Endothelial cell of umbilical vein (primary cell): ENCODE measurements at regions not wholly inside any gene's neighbourhood (a gene's known extent, or its start where the extent isn't known, plus 50 kb on each side); places are given as distances from the start of the nearest gene placed in this dataset.
"Not testable (repeated sequence)": the region's sequence is repeated elsewhere in the genome, so short reads cannot be mapped to it uniquely, and the experiment has no call there.

ENCODE experiments used
- BruUV-seq: library from RNA; stranded (reverse); fragments of 400-500 nt; replicated peaks from 2 replicates; lab custom pipeline; 2021; lab: Mats Ljungman, UMichigan
- CTCF ChIA-PET: fragments of 300-600, 350-600 bp; sonication (Branson Sonifier 250); formaldehyde crosslinking; loops from one replicate; lab custom pipeline; 2021; ENCODE audit warnings: antibody characterized with exemption, inconsistent platforms; lab: Charles Lee
- POLR2A ChIA-PET: fragments of 300-600, 350-600 bp; sonication (Branson Sonifier 250); formaldehyde crosslinking; loops from one replicate; lab custom pipeline; 2021; ENCODE audit warnings: antibody characterized with exemption, inconsistent platforms; lab: Charles Lee
- DNase-seq: peaks from one replicate; pipeline ENCODE4 v3.0.0-alpha.2; 2011; ENCODE audit warnings: low read depth, low spot score
- FAIRE-seq: peaks from 2 replicates; lab custom pipeline; 2011; peaks lifted over from hg19 to GRCh38; lab: Jason Lieb, UNC
- H2AFZ ChIP-seq: 2 replicates; pipeline ENCODE4 v1.6.0; 2012; ENCODE audit warnings: low read depth, low read length, control low read depth, inconsistent platforms
- H3K27ac ChIP-seq: 2 replicates; pipeline ENCODE4 v1.5.1; 2011; ENCODE audit warnings: low read depth, mild to moderate bottlenecking, control low read depth, low read length, moderate library complexity; ENCODE audit not compliant: insufficient read depth
- H3K27me3 ChIP-seq, 2 experiments: 2 replicates each; pipeline versions ENCODE4 v1.6.0 to v1.6.1; 2011; ENCODE audit warnings: low read length in 2 of 2, mixed read lengths in 1 of 2; ENCODE audit not compliant: control insufficient read depth in 2 of 2, insufficient read depth in 2 of 2
- H3K36me3 ChIP-seq, 2 experiments: 2 replicates in 1 of 2; 3 replicates in 1 of 2; pipeline ENCODE4 v1.5.1; 2011; ENCODE audit warnings: low read length in 2 of 2, mild to moderate bottlenecking in 1 of 2, moderate library complexity in 1 of 2; ENCODE audit not compliant: control insufficient read depth in 2 of 2, insufficient read depth in 2 of 2; ENCODE audit errors: extremely low read depth in 1 of 2
- H3K4me1 ChIP-seq: 3 replicates; pipeline ENCODE4 v1.5.1; 2011; ENCODE audit warnings: mild to moderate bottlenecking, low read length; ENCODE audit not compliant: control insufficient read depth, insufficient read depth; ENCODE audit errors: extremely low read depth
- H3K4me2 ChIP-seq: 2 replicates; pipeline ENCODE4 v1.6.1; 2011; ENCODE audit warnings: low read length, control low read depth, mixed read lengths; ENCODE audit not compliant: insufficient read depth
- H3K4me3 ChIP-seq, 3 experiments: fragments of 200-600 bp in 1 of 3; sonication (generic), shearing (Covaris generic) in 1 of 3; replicated peaks in 1 of 3; 2 replicates each; pipeline ENCODE4 v1.5.1; 2011 to 2016; ENCODE audit warnings: control low read depth in 3 of 3, low read length in 3 of 3, mild to moderate bottlenecking in 2 of 3, inconsistent platforms in 1 of 3, low read depth in 1 of 3, moderate library complexity in 1 of 3; ENCODE audit not compliant: insufficient read depth in 1 of 3
- H3K79me2 ChIP-seq: 2 replicates; pipeline ENCODE4 v1.6.0; 2012; ENCODE audit warnings: low read length, inconsistent platforms; ENCODE audit not compliant: control insufficient read depth, insufficient read depth
- H3K9ac ChIP-seq: replicated peaks from 2 replicates; pipeline ENCODE3; 2011; ENCODE audit warnings: low read length, control low read depth; ENCODE audit not compliant: insufficient read depth; ENCODE audit errors: extremely low read depth
- H3K9me1 ChIP-seq: replicated peaks from 3 replicates; pipeline ENCODE4 v1.6.0; 2011; ENCODE audit warnings: mild to moderate bottlenecking, low read length; ENCODE audit not compliant: control insufficient read depth, insufficient read depth; ENCODE audit errors: extremely low read depth
- H3K9me3 ChIP-seq: replicated peaks from 2 replicates; pipeline ENCODE4 v1.5.1; 2012; ENCODE audit warnings: low read length, inconsistent platforms; ENCODE audit not compliant: control insufficient read depth, insufficient read depth
- H4K20me1 ChIP-seq: replicated peaks from 2 replicates; pipeline ENCODE3; 2011; ENCODE audit warnings: mild to moderate bottlenecking, low read length; ENCODE audit not compliant: control insufficient read depth, insufficient read depth; ENCODE audit errors: extremely low read depth
- dilution Hi-C: fragments of 300-500 bp; cut with MboI; formaldehyde crosslinking; loops from one replicate; pipeline ENCODE4 v1.15.0; 2019; ENCODE audit warnings: low sequenced_read_pairs; ENCODE audit not compliant: extremely low pct_ligation_motif_present
- intact Hi-C: fragments of 100-400 bp; cut with micrococcal nuclease; formaldehyde crosslinking; loops from one replicate; pipeline ENCODE4 v1.10.0; 2022
- TF ChIP-seq, protein P1 (sequence below): IDR thresholded peaks from 2 replicates; pipeline ENCODE4 v1.6.1; 2011; ENCODE audit not compliant: insufficient read depth, insufficient read length

DNA sequence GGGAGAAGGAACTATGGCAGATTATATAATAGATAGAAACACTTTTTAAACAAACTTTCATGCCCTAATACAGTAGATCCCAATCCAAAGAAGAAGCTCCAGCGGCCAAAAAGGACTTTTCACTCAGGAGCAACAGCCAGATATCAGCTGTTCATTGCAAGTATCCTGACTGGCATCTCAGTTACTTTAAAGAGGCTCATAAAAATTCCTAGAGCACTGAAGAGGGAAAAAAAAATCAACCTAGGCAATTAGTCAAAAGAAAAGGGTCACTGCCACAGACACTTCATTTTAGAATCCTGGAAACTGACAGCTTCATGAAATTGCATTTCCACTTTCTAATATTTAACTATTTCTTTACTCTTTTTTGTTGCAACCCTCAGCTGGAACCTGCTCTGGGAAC, 170.6 kb upstream of the SOX6 start:
- Histone ChIP-seq H3K9me3 (no peaks in the 10 kb centered on the region), H3K4me2 (no peak overlapping the region), H3K36me3 (no peaks in the 10 kb centered on the region), H2AFZ (no peak overlapping the region), H3K27ac (no peak overlapping the region), H4K20me1 (no peaks in the 10 kb centered on the region), H3K4me3 (no peak overlapping the region), H3K9ac (no peak overlapping the region), H3K4me1 (no peaks in the 10 kb centered on the region), H3K79me2 (no peaks in the 10 kb centered on the region), H3K9me1 (no peaks in the 10 kb centered on the region), H3K27me3 (no peaks in the 10 kb centered on the region)
- FAIRE-seq (no peak), DNase-seq (no peak)
- TF ChIP-seq, protein P1, sequence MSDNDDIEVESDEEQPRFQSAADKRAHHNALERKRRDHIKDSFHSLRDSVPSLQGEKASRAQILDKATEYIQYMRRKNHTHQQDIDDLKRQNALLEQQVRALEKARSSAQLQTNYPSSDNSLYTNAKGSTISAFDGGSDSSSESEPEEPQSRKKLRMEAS: no peak
- ChIA-PET POLR2A (no interaction called here), CTCF (no interaction called here)
- BruUV-seq: no TSS peak
- dilution Hi-C loops (no loop called here), intact Hi-C loops (no loop called here)

DNA sequence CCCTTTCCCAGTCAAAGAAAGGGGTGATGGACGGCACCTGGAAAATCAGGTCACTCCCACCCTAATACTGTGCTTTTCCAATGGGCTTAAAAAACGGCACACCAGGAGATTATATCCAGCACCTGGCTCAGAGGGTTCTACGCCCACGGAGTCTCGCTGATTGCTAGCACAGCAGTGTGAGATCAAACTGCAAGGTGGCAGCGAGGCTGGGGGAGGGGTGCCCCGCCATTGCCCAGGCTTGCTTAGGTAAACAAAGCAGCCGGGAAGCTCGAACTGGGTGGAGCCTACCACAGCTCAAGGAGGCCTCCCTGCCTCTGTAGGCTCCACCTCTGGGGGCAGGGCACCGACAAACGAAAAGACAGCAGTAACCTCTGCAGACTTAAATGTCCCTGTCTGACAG, 164.4 kb upstream of the SOX6 start:
- H3K36me3 ChIP-seq, H4K20me1 ChIP-seq, H3K27me3 ChIP-seq, H3K9me1 ChIP-seq, POLR2A ChIA-PET, FAIRE-seq, H3K4me2 ChIP-seq, dilution Hi-C loops, CTCF ChIA-PET, BruUV-seq, H3K4me3 ChIP-seq, intact Hi-C loops, H3K9ac ChIP-seq, H3K4me1 ChIP-seq, H3K79me2 ChIP-seq, H2AFZ ChIP-seq, DNase-seq, H3K27ac ChIP-seq, H3K9me3 ChIP-seq: not testable (repeated sequence)
